ENCODE measurements at regions not wholly inside any gene's neighbourhood (a gene's known extent, or its start where the extent isn't known, plus 50 kb on each side); places are given as distances from the start of the nearest gene placed in this dataset.

DNA sequence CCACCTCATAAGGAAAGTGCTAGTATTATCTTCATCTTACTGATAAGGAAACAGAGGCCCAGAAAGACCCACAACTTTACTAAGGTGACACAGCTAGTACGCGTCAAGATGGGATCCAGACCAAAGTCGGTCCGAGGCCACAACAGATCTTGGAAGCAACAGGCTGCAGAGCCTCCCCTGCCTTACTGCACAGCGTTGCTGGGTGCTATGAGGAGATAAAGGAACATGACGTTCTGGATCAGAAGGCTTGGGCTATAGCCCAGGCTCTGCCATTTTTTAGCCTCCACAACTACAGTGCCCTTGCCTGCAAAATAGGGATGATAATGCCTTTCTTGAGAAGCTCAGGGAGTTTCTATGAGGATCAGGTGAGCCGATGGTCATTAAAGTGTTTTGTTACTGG is 144.1 kb downstream of the NMUR2 start:
- TF ChIP-seq, protein P1, sequence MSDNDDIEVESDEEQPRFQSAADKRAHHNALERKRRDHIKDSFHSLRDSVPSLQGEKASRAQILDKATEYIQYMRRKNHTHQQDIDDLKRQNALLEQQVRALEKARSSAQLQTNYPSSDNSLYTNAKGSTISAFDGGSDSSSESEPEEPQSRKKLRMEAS (IDR thresholded peaks at IDR 0.05; ENCODE audit: insufficient read depth, insufficient read length) = no peak
- TF ChIP-seq EZH2 (IDR thresholded peaks at IDR 0.05; ENCODE audit: borderline replicate concordance, low read depth, low read length, severe bottlenecking) = no peak

Measured in endothelial cell of umbilical vein (primary cell).